ENCODE measurements at regions not wholly inside any gene's neighbourhood (a gene's known extent, or its start where the extent isn't known, plus 50 kb on each side); places are given as distances from the start of the nearest gene placed in this dataset.

DNA sequence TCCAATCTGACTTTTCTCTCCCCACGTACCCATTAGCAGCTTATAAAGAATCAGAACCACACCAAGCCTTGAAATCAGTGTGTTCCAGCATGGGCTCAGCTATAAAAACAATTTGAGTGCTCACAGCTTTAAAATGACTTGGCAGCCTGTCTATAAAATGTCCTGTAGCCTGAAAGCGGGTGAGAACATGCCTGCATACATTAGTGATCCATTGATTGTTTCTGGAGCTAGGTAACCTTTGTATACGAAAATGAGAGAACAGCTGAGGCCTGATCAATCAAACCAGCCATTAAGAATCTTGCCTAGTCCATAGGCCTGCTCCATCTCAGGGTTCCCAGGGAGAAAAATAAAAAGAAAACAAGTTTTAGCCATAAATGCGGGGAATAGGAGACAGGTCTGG lies 245.8 kb upstream of the SULF2 start:
- TF ChIP-seq SRF (IDR thresholded peaks at IDR 0.05; ENCODE audit: low read depth in 2 of 2, low read length in 2 of 2): no peak
- TF ChIP-seq, protein P1, sequence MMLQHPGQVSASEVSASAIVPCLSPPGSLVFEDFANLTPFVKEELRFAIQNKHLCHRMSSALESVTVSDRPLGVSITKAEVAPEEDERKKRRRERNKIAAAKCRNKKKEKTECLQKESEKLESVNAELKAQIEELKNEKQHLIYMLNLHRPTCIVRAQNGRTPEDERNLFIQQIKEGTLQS (IDR thresholded peaks at IDR 0.05; ENCODE audit: borderline replicate concordance, extremely low read depth, low read depth, low read length): no peak
